ENCODE measurements at regions not wholly inside any gene's neighbourhood (a gene's known extent, or its start where the extent isn't known, plus 50 kb on each side); places are given as distances from the start of the nearest gene placed in this dataset.

- TF ChIP-seq MAX (IDR thresholded peaks at IDR 0.05) (no peak), RAD21 (conservative IDR thresholded peaks at IDR 0.05 in 1 of 2, IDR thresholded peaks at IDR 0.05 in 1 of 2) (no peak), CTCF (IDR thresholded peaks at IDR 0.05) (no peak), SMC3 (IDR thresholded peaks at IDR 0.05) (no peak), RCOR1 (IDR thresholded peaks at IDR 0.05; ENCODE audit: low read depth, low read length) (no peak), EP300 (IDR thresholded peaks at IDR 0.05) (no peak), POLR2AphosphoS2 (conservative IDR thresholded peaks at IDR 0.05; ENCODE audit: low read length) (no peak), REST (IDR thresholded peaks at IDR 0.05) (no peak), ESRRA (IDR thresholded peaks at IDR 0.05; ENCODE audit: borderline replicate concordance, low read length) (no peak), POLR2A (IDR thresholded peaks at IDR 0.05; ENCODE audit: low read length) (no peak), JUN (IDR thresholded peaks at IDR 0.05) (no peak), FOXS1 (CRISPR knock-in tag; IDR thresholded peaks at IDR 0.05) (no peak), MAFK (IDR thresholded peaks at IDR 0.05; ENCODE audit: partially characterized antibody) (no peak), KDM1A (IDR thresholded peaks at IDR 0.05; ENCODE audit: low read depth) (no peak)
Measured at GRCh38 chr3:72067721-72068120, 282.8 kb upstream of the PROK2 start.
